ENCODE measurements at regions not wholly inside any gene's neighbourhood (a gene's known extent, or its start where the extent isn't known, plus 50 kb on each side); places are given as distances from the start of the nearest gene placed in this dataset.

DNA sequence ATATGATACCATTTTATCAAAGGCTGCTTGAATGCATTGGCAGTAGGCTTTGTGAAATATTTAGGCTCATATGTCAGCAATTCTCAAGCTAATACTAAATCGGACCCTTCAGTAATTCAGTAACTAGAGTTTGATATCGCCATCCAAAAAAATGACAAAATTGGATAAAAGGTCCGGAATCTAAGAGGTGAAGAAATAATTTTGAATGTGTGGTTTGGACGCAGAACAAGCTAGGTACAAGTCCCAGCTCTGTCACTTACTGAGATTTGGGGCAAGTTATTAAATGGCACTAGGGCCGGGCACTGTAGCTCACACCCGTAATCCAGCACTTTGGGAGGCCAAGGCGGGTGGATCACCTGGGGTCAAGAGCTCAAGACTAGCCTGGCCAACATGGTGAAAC, 956.5 kb downstream of the CDH11 start:
- TF ChIP-seq CEBPB (IDR thresholded peaks at IDR 0.05), result no peak
- TF ChIP-seq TAF1 (IDR thresholded peaks at IDR 0.05; ENCODE audit: low read depth), result no peak
- TF ChIP-seq TCF12 (IDR thresholded peaks at IDR 0.05; ENCODE audit: low read depth), result no peak
- TF ChIP-seq FOXM1 (IDR thresholded peaks at IDR 0.05; ENCODE audit: borderline replicate concordance, low read depth), result no peak
- TF ChIP-seq MAX (IDR thresholded peaks at IDR 0.05), result no peak
- no peak for TF ChIP-seq USF1 (IDR thresholded peaks at IDR 0.05)
- TF ChIP-seq, protein P1, sequence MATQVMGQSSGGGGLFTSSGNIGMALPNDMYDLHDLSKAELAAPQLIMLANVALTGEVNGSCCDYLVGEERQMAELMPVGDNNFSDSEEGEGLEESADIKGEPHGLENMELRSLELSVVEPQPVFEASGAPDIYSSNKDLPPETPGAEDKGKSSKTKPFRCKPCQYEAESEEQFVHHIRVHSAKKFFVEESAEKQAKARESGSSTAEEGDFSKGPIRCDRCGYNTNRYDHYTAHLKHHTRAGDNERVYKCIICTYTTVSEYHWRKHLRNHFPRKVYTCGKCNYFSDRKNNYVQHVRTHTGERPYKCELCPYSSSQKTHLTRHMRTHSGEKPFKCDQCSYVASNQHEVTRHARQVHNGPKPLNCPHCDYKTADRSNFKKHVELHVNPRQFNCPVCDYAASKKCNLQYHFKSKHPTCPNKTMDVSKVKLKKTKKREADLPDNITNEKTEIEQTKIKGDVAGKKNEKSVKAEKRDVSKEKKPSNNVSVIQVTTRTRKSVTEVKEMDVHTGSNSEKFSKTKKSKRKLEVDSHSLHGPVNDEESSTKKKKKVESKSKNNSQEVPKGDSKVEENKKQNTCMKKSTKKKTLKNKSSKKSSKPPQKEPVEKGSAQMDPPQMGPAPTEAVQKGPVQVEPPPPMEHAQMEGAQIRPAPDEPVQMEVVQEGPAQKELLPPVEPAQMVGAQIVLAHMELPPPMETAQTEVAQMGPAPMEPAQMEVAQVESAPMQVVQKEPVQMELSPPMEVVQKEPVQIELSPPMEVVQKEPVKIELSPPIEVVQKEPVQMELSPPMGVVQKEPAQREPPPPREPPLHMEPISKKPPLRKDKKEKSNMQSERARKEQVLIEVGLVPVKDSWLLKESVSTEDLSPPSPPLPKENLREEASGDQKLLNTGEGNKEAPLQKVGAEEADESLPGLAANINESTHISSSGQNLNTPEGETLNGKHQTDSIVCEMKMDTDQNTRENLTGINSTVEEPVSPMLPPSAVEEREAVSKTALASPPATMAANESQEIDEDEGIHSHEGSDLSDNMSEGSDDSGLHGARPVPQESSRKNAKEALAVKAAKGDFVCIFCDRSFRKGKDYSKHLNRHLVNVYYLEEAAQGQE (IDR thresholded peaks at IDR 0.05; ENCODE audit: low read depth), result no peak
- TF ChIP-seq EP300 (IDR thresholded peaks at IDR 0.05; ENCODE audit: borderline replicate concordance), result no peak
- no peak for TF ChIP-seq EGR1 (IDR thresholded peaks at IDR 0.05)
- no peak for TF ChIP-seq NFIC (IDR thresholded peaks at IDR 0.05)
- TF ChIP-seq CREB1 (IDR thresholded peaks at IDR 0.05; ENCODE audit: low read depth), result no peak
- TF ChIP-seq ZBTB7A (IDR thresholded peaks at IDR 0.05; ENCODE audit: low read depth), result no peak
